Body of pancreas (tissue), 4 donors: ENCODE measurements at regions not wholly inside any gene's neighbourhood (a gene's known extent, or its start where the extent isn't known, plus 50 kb on each side); places are given as distances from the start of the nearest gene placed in this dataset.
"Not testable (repeated sequence)": the region's sequence is repeated elsewhere in the genome, so short reads cannot be mapped to it uniquely, and the experiment has no call there.

Experiments
- ATAC-seq: fragments of 150-250 bp; one replicate; pipeline ENCODE4 v1.9.1; 2016
- DNase-seq, 4 donors: peaks; one replicate each; pipeline ENCODE4 v3.0.0-alpha.2; 2019
- H3K27ac ChIP-seq, 4 donors: fragments of 200-600 bp; sonication (generic); 1 replicate in 3 of 4; 2 replicates in 1 of 4; pipeline versions ENCODE4 v1.5.1 to v1.6.1; 2016 to 2019; ENCODE audit warnings: mild to moderate bottlenecking in 1 of 4, mixed read lengths in 1 of 4, moderate library complexity in 1 of 4
- H3K27me3 ChIP-seq, 2 donors: fragments of 200-600 bp; sonication (generic); one replicate each; pipeline ENCODE4 v1.6.0; 2016; ENCODE audit warnings: mild to moderate bottlenecking in 1 of 2
- H3K36me3 ChIP-seq, 2 donors: fragments of 200-600 bp; sonication (generic); replicated peaks in 1 of 2; 2 replicates each; pipeline ENCODE4 v1.5.1; 2016; ENCODE audit warnings: low read depth in 2 of 2; ENCODE audit not compliant: insufficient read depth in 1 of 2
- H3K4me1 ChIP-seq: fragments of 200-600 bp; sonication (generic); one replicate; pipeline ENCODE4 v1.6.0; 2016
- H3K4me3 ChIP-seq, 2 donors: fragments of 200-600 bp; sonication (generic); 1 replicate in 1 of 2; 2 replicates in 1 of 2; pipeline ENCODE4 v1.5.1; 2016 to 2019
- H3K9me3 ChIP-seq, 3 donors: fragments of 200-600 bp; sonication (generic); 1 replicate in 2 of 3; 2 replicates in 1 of 3; pipeline ENCODE4 v1.5.1; 2016
- POLR2A ChIP-seq, 3 donors: fragments of 450-650 bp; IDR thresholded peaks; one replicate each; pipeline ENCODE4 v1.6.1; 2016; ENCODE audit warnings: antibody characterized with exemption in 3 of 3, mild to moderate bottlenecking in 2 of 3
- WGBS, 2 donors: methylation state at CpG; one replicate each; pipeline ENCODE4 v1.1.5; 2017; 5-methylcytosine and 5-hydroxymethylcytosine counted together
- intact Hi-C: fragments of 100-400 bp; cut with DNase I; formaldehyde crosslinking; loops from one replicate; pipeline ENCODE4 v1.15.1; 2023
- TF ChIP-seq, protein P1 (sequence below), 7 experiments: fragments of 450-650 bp in 4 of 7; fragments of 200-600 bp in 3 of 7; sonication (generic) in 3 of 7; IDR thresholded peaks; one replicate each; pipeline ENCODE4 v1.5.1; 2016 to 2019; ENCODE audit warnings: antibody characterized with exemption in 7 of 7

DNA sequence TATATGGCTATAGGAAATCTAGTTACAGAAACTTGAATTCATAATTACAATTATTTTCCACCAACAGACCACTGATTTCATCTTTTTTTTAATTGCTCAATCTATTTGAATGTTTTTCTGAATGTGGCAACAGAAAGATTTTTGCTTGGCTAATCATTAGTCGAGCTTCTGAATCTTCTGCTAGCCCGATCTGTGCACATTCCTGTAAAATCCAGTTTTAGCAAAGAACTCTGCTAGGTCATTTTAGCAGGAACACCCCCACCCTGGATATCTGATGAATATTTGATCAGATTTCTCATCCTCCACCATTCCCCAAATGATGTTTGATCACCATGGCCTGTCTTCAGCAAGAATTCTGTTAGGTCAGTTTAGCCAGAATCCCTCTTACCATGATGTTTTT, 176.3 kb downstream of the LEPR start:
- intact Hi-C loops = no loop called here
- TF ChIP-seq, protein P1, sequence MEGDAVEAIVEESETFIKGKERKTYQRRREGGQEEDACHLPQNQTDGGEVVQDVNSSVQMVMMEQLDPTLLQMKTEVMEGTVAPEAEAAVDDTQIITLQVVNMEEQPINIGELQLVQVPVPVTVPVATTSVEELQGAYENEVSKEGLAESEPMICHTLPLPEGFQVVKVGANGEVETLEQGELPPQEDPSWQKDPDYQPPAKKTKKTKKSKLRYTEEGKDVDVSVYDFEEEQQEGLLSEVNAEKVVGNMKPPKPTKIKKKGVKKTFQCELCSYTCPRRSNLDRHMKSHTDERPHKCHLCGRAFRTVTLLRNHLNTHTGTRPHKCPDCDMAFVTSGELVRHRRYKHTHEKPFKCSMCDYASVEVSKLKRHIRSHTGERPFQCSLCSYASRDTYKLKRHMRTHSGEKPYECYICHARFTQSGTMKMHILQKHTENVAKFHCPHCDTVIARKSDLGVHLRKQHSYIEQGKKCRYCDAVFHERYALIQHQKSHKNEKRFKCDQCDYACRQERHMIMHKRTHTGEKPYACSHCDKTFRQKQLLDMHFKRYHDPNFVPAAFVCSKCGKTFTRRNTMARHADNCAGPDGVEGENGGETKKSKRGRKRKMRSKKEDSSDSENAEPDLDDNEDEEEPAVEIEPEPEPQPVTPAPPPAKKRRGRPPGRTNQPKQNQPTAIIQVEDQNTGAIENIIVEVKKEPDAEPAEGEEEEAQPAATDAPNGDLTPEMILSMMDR (IDR thresholded peaks at IDR 0.05) = no peak
- TF ChIP-seq POLR2A (IDR thresholded peaks at IDR 0.05) = no peak
- Histone ChIP-seq H3K4me3 (no peak overlapping the region), H3K27ac (no peak overlapping the region), H3K27me3 (no peaks in the 10 kb centered on the region), H3K4me1 (no peaks in the 10 kb centered on the region), H3K36me3 (no peaks in the 10 kb centered on the region), H3K9me3 (no peaks in the 10 kb centered on the region)
- 84 to 90% methylated on average over 2 of the region's 2 CpGs for WGBS, 2 donors
- no peak for DNase-seq
- no peak for ATAC-seq

DNA sequence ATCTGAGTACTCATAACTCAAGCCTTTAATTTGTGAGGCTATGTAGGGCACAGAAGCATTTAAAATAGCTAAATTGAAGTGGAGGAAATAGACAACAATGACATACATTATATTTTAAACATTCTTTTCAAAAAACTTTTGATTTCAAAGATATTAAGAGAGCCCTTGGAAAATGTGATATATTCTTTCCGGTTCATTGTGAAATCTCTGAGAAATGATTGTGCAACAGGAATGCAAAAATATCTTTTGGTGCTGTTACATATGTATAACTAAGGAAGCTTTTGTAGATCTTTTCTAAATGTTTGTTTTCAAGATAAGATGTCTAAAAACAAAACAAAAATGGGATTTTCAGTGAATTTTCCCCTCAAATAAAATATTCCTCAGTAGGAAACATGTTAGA, 185.2 kb downstream of the LEPR start:
- 60 to 73% methylated on average over 1 of the region's 1 CpG for WGBS, 2 donors
- TF ChIP-seq, protein P1 (IDR thresholded peaks at IDR 0.05) = no peak
- TF ChIP-seq POLR2A (IDR thresholded peaks at IDR 0.05) = no peak
- intact Hi-C loops = no loop called here
- Histone ChIP-seq H3K27me3 (no peaks in the 10 kb centered on the region), H3K36me3 (no peaks in the 10 kb centered on the region), H3K4me3 (no peak overlapping the region), H3K9me3 (no peaks in the 10 kb centered on the region), H3K4me1 (no peaks in the 10 kb centered on the region), H3K27ac (no peak overlapping the region)
- DNase-seq = no peak
- no peak for ATAC-seq

DNA sequence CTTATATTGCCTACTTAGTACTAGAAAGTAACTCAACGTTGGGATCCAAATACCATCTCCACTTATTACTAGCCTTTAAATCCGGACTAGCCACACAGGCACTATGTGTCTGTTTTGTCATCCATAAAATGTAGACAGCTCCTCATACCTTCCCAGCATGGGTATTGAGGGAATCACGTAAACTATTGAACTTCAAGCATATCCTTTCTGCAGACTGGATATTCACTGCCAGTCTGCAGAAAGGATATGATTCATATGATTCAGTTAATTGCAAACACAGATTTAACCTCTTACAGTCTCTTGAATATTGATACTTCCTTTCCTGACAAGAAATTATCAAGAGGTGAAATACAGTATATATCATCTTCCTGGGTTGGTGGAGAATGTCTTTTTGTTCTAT, 186.0 kb downstream of the LEPR start:
- no peaks in the 10 kb centered on the region for H3K27me3 ChIP-seq
- no peaks in the 10 kb centered on the region for H3K36me3 ChIP-seq
- WGBS, 2 donors = 66 to 68% methylated on average over 3 of the region's 3 CpGs
- no peak for TF ChIP-seq POLR2A (IDR thresholded peaks at IDR 0.05)
- TF ChIP-seq, protein P1 (IDR thresholded peaks at IDR 0.05) = no peak
- intact Hi-C loops = no loop called here
- no peaks in the 10 kb centered on the region for H3K4me1 ChIP-seq
- DNase-seq (no peak), ATAC-seq (no peak)
- no peak overlapping the region for H3K4me3 ChIP-seq
- H3K27ac ChIP-seq = no peak overlapping the region
- no peaks in the 10 kb centered on the region for H3K9me3 ChIP-seq

DNA sequence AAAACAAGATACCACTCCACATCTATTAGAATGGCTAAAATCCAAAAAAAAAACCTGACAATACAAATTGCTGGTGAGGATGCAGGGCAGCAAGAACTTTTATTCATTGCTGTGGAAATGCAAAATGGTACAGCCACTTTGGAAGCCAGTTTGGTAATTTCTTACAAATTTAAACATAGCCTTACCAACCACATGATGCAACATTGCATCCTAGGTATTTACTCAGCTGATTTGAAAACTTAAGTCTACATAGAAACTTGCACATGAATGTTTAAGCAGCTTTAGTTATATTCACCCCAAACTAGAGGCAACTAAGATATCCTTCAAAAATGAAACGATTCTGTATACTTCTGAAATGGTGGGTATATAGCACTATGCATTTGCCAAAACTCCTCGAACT, 178.8 kb upstream of the PDE4B start:
- Histone ChIP-seq H3K9me3 (no peaks in the 10 kb centered on the region), H3K4me1 (no peaks in the 10 kb centered on the region), H3K27me3 (no peaks in the 10 kb centered on the region), H3K4me3 (no peak overlapping the region), H3K27ac (no peak overlapping the region), H3K36me3 (no peaks in the 10 kb centered on the region)
- ATAC-seq (no peak), DNase-seq (no peak)
- 83 to 86% methylated on average over 2 of the region's 2 CpGs for WGBS, 2 donors
- intact Hi-C loops = no loop called here
- TF ChIP-seq POLR2A (IDR thresholded peaks at IDR 0.05) = no peak
- TF ChIP-seq, protein P1 (IDR thresholded peaks at IDR 0.05) = no peak

DNA sequence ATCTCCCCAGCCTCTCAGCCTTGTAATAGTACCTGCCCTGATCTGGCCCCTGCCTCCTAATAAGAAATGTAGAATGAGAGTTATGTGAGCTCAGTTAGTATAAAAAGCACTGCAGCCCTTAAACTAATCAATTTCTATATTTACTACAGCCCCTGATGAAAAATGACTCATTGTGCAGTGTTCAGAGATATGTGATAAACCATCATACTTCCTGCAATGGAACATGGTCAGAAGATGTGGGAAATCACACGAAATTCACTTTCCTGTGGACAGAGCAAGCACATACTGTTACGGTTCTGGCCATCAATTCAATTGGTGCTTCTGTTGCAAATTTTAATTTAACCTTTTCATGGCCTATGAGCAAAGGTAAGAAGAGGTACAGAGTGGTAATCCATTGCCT, 176.8 kb upstream of the PDE4B start:
- intact Hi-C loops = no loop called here
- Histone ChIP-seq H3K27ac (no peak overlapping the region), H3K36me3 (no peaks in the 10 kb centered on the region), H3K4me3 (no peak overlapping the region), H3K27me3 (no peaks in the 10 kb centered on the region), H3K4me1 (no peaks in the 10 kb centered on the region), H3K9me3 (no peaks in the 10 kb centered on the region)
- no peak for TF ChIP-seq POLR2A (IDR thresholded peaks at IDR 0.05)
- DNase-seq (no peak), ATAC-seq (no peak)
- WGBS, 2 donors = 33 to 37% methylated on average over 2 of the region's 2 CpGs

DNA sequence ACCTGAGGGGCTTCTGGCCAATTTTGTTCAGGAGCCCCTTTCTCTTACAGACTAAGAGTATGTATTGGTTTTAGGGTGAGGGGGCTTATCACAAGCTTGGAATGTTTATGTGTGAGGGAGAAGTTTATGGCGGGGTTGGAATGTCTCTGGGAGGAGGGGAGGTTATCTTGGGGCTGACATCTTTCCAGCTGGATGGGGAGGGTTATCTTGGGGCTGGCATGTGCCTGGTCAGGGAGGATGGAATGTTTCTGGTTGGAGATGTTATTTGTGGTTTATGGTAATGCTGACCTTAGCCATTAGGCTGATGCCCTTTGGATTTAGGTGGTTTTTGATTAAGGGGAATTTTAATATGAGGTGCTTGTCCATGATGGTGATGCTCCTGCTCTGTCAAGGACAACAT, 171.0 kb upstream of the PDE4B start:
- DNase-seq, ATAC-seq, H3K9me3 ChIP-seq, H3K4me1 ChIP-seq, H3K27me3 ChIP-seq, H3K36me3 ChIP-seq, H3K27ac ChIP-seq, H3K4me3 ChIP-seq, intact Hi-C loops: not testable (repeated sequence)
- WGBS, 2 donors = 92 to 96% methylated on average over 1 of the region's 1 CpG
